Activated CD8-positive, alpha-beta memory T cell treated with anti-CD3 and anti-CD28 coated beads for 24 hours (primary cell): ENCODE measurements at regions not wholly inside any gene's neighbourhood (a gene's known extent, or its start where the extent isn't known, plus 50 kb on each side); places are given as distances from the start of the nearest gene placed in this dataset.

Experiments
- DNase-seq: peaks from one replicate; pipeline ENCODE4 v3.0.0-alpha.2; 2020

DNA sequence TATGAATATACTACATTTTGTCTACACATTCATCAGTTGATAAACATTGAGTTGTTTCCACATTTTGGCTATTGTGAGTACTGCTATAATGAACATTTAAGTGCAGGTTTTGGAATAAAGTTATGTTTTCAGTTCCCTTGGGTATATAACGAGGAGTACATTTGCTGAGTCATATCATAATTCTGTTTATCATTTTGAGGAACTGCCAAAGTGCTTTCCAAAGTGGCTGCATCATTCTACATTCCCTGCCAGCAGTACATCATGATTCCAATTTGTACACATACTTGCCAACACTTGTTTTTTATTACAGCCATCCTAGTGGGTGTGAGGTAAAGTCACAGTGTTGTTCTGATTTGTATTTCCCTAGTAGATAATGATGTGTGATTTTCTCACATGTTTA, 1458.6 kb upstream of the TENM4 start:
- no peak for DNase-seq

DNA sequence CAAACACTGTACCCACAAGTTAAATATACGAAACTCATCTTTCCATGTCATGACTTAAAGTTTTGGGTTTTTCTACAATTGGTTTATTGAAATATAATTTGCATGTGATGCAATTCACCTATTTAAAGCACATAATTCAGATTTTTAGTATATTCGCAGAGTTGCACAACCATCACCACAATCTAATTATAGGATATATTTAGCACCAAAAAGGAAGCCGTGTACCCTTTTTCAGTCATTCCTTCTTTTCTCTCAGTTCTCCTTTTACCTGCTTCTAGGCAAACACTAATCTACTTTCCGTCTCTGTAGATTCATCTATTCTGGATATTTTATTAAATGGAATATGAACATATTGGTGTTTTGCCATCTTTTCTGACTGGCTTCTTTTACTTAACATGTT, 1458.1 kb upstream of the TENM4 start:
- no peak for DNase-seq

DNA sequence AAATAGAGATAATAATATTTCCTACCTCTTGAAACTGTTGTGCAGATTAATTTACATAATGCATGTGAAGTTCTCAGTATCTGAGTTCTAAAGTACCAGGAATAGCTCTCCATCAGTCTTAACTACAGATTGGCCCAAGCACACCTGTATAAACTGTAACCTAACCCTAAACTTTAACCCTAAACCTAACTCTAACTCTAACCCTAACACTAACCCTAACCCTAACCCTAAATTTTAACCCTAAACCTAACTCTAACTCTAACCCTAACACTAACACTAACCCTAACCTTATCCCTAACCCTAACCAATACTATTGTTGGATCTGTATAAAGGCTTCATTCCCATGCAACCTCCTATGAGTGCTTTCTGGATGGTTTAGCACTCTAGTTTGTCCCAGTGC, 1445.9 kb upstream of the TENM4 start:
- no peak for DNase-seq

DNA sequence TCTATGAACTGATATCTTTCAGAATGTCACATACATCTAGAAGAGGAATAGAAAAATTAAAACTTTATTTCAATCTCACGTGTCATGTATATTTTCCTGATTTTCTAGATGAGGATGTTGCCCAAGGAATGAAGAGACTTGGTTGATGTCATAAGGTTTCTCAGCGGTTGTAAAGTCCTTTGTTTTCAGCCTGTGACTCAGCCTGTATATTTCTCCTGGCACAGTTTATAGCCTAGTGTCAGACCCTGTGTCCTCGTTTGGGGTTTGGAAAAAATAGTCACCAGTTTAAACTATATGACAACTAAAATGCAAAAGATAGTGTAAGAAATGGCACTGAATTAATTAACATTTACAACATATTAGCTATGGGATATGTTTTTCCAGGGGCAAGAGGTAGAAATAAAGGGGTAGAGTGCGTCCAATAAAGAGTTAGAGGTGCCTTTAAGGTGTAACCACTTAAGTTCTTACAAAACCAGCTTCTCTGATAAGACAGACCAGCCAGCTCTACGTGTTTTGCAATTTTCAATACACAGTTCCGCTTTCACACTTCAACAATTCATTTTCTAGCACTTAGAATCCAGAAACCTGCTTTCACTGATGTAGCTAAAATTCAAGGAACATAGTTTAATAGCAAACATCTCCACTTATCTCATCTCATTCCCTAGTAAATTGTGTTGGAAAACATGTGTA, 1432.6 kb upstream of the TENM4 start:
- no peak for DNase-seq

DNA sequence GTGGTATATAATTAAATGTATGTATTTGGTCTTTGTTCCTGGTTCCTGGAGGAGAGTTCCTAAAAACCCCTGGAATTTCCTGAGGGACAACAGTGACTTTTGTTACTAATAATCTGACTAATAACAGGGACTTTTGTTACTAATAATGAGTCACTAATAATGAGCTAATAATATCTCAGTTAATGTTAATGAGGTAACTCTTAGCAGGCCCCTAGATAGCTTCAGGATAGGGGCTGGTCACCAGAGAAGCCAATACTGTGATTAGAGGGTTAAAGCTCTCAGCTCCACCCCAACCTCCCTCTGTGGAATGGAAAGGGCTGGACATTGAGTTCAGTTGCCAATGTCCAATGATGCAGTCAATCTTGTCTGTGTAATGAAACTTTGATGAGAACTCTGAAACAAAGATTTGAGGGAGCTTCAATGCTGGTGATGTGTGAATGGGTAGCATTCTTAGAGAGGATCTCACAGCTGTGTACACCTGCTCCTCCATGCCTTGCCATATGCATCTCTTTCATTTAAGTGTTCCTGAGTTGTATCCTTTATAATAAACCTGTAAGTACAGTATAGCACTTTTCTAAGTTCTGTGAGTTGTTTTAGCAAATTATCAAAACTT, 1431.4 kb upstream of the TENM4 start:
- DNase-seq = no peak

DNA sequence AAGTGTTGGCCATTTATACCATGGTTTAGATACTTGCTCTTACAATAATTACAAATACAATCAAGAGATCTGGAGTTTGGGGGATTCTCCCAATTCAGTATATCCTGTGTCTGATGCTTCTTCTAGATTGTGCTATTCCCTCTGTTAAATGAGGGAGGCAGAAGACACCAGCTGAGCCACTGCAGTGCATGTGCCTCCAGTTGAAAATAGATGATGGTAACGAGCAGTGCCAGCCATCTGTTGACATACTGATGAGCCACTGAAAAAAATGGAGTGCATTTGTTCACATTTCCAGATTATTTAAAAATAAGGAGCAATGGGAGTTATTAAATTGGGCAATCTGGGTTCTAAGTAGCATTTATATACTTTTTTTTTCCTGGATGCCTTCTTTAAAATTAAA, 1428.0 kb upstream of the TENM4 start:
- no peak for DNase-seq

DNA sequence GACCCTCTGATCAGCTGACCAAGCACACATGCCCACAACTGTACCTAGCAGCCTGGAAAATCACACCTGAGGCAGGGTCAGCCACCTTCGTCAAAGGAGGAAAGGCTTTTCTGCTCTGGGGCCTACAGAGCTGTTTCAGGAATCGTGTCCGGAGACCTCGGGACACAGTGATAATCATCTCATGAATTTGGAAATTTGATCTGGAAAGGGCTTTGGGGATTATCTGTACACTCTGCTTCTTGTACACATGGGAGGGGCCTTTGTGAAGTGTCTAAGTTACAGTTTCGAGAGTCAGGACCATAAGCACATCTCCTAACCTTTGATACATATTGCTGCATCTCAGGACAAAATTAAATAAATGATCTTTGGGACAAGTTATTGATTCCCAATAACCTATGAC, 1421.2 kb upstream of the TENM4 start:
- DNase-seq = no peak

DNA sequence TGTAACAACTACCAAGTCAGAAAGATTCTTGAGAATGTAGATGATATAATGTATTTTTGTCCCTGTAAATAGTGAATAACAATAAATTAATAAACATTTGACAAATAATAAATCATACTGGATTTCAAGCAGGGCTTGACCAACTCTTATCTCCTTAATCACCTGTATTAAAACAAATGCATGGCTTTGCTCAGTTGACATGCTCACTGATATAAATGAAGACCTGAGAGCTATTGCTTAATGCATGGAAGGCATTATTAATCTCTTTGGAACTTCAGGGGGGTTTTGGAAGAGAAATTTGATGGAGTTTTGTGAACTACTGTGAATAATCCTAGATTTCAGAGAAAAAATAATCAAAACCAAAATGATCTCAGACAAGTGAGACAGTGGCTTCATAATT, 1420.4 kb upstream of the TENM4 start:
- no peak for DNase-seq

DNA sequence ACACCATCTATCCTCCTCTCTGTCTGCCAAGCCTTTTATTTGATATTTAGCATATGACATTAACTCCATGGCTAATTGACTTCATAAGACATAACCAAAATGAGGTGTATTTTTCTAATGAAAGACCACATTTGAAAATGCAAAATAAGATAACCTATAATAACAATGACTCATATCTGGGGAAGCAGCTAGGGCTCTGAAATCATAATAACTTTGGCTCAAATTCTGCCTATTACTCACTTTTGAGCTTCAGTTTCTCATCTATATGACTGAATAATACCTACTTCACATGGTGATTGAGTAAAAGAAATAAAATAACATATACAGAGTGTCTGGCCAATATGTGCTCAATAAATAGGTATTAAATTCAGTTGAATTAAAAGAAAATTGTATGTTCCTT, 1419.8 kb upstream of the TENM4 start:
- no peak for DNase-seq

DNA sequence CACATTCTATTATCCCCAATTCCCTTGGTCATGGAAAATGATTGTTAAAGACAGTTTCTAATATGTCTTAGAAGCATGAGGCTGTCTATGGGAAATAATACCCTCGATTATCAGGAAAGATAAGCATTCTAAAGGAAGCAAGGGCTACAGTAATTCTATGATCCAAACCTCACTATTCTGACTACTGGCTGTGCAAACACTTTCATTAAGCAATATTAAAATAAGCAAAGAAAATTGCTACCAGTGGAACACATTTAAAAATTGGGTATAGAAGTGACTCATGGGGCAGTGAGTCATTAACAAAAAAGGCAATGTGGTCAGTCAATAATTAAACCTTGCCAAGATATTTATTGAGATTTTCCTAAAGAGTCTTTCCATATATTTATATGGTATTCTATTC, 1415.2 kb upstream of the TENM4 start:
- DNase-seq = no peak

DNA sequence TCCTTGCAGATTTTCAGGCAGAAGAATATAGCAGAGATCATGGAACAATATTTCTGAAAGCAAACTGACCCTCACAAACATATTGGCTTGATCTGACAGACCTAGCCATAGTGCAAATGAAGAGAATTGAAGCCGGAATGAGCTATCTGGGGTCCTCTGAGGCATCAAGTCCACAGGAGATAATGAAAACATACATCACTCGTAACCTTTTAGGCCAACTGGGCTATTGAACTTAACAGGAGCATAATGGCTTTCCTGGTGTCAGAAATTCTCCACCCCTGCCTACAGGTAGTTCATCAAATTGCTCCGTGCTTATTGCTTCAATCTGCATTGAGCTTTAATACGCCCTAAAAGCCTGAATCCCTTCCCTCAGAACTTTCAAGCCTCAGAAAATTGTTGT, 1414.6 kb upstream of the TENM4 start:
- no peak for DNase-seq

DNA sequence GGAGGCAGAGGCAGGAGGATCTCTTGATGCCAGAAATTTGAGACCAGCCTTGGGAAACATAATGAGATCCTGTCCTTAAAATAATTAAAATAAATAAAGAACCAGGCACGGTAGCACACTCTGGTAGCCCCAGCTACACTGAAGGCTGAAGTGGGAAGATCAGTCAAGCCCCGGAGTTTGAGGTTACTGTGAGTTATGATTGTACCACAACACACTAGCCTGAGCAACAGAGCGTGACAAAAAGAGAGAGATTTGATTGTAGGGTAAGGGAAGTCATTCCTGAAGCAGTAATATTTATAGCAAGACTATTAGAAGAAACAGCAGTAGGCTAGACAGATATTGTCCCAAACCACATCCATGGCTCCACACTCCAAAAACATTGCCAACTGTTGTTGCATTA, 1408.4 kb upstream of the TENM4 start:
- DNase-seq = no peak

DNA sequence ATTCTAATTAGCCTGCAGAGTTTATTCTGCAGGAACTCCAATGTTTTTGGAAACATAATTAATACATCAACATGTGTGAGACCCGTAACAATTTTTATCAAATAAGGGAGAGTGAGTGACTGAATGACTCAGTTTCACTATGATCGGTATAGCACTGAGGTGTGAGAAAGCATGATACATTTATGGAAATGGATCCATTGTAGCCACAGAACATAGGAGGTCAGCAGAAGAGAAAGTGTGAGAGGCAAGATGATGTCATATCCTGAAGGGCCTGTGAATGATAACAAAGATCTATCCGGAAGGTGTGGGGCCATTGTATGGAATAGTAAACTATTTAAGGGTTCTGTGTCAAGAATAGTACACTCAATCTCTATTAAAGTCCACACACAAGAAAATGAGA, 1406.1 kb upstream of the TENM4 start:
- DNase-seq = no peak

DNA sequence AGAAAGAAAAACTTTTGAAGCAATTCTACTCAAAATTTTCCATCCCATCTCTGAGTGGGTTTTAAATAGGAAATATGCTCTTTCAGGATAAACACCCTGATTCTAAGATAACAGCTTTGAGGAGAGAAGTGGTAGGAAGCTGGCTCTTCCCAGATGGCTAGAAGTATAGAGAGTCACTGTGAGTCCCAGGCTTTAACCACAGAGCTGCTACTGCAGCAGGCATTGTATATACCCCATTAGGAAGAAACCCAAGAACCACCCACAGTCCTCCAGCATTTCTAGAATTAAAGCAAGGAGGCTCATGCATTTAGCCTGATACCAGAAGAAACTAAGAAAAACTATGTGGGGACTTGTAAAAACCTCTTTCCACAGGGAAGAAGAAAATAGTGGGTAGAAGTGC, 1405.6 kb upstream of the TENM4 start:
- no peak for DNase-seq

DNA sequence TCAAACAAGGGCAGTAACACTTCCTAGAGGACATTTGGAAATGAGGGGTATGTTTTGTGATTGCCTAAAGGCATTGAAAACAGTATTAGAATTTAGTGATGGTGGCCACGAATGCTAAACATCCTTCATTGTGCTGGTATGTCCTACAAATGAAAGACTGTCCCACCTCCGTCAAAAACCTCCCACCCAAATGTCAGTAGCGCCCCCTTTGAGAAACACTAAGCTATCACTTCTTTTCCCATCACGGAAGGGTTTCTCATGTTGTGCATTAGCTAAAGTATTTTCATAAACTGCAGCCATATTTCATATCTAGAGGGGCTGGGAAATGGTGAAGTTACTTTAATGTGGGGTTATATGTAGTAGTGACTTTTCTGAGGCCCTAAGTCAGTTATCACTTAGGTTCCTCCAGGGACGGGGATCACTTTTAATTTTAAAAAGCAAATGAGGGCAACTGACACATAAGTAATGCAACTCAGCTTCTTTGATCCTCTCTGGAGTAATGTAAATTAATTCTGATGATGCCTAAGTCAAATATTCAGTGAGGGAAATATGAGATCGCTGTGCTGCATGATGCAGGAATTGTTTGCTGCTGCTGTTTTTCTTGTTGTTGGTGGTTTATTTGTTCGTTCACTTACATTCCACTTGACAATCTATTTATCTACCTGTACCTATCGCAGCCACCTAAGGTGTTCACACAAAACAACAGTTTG, 1403.4 kb upstream of the TENM4 start:
- DNase-seq = no peak

DNA sequence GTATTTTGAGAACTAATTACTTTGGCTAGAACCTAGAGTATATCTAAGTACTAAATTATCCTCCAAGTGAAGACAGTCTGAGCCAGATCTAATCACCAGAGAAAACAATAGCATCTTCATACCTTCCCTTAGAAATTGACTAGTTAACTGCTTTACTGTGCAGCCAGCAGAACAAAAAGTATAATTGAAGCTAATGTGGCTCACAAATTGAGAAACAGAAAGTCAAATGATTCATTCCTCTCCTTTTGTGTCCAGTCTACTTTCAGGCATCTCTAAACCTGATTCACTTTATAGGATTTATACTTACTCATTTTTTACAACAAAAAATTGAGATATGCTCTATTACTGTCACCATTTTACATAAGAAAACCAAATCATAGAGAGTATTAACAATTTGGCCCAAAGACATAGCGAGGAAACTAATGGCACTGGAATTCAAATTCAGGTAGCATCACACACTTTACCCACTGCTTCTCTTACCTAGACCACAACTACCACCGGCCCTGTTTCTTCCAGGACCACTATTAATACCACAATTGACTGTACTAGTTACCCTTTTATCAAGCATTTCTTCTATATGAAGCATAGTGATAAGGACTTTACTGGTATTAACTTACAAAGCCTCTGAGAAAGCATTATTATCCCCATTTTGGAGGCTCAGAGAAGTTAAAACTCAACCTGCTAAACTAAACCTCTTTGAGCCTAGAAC, 1402.6 kb upstream of the TENM4 start:
- no peak for DNase-seq

DNA sequence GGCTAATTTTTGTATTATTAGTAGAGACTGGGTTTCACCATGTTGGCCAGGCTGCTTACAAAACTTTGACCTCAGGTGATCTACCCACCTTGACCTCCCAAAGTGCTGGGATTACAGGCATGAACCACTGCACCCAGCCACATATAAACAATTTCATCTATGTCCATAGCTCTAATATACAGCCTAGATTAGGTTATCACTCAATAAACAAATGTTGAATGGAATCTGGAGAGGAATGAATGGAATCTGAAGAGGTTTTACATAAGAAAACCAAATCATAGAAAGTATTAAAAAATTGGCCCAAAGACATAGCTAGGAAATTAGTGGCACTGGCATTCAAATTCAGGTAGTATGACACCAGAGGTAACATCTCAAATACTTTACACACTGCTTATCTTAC, 1401.4 kb upstream of the TENM4 start:
- DNase-seq = no peak

DNA sequence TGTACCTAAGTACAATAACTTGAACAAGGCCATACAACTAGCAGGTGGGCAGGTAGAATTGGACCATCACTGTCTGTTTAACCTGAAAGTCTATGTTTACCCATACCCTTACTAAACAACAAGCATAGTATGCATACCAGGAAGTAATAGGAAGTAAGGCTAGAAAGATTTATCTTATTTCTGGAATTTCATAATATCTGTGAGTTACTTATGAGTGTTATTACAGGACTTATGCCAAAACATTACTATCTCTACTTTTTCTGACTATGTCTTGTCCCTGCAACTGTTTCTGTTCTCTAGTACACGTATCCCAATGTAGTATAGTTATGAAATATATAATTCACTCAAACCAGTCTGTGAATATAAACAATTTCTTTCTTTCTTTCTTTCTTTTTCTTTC, 1400.8 kb upstream of the TENM4 start:
- DNase-seq = no peak

DNA sequence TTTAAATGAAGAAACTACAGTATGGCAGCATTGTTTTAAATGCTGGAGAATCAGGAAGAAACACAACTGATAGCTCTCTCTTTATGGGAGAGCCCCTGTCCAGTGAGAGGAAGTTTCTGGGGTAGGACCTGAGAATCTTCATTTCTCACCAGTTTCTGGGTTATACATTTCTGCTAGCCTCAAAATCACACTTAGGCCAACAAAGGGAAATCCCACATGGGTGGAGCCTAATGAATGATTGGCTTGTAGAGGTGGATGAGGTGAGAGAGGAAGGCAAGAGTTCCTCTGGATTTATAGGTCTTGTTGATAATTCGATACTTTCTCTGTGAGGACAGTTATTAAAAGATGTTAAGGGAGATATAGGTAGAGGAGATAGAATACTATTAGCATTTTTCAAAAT, 1397.3 kb upstream of the TENM4 start:
- no peak for DNase-seq

DNA sequence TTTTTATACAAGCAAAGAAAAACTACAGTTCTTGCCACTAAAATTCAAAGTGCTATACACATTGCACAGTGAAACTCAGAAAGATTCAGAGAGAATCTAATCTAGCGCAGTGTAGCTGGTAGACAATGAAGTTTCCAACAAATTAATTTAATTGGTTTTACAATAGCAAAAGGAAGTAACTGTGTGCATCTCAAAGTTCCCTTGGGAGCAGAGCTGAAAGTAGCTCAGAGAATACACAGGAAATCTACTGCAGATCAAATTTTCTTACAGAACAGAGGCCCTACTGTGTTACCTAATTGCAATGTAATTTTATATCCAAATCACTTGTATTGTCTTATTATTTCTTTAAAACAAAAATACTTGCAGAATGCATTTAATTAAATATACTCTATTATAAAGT, 1396.2 kb upstream of the TENM4 start:
- DNase-seq = no peak

DNA sequence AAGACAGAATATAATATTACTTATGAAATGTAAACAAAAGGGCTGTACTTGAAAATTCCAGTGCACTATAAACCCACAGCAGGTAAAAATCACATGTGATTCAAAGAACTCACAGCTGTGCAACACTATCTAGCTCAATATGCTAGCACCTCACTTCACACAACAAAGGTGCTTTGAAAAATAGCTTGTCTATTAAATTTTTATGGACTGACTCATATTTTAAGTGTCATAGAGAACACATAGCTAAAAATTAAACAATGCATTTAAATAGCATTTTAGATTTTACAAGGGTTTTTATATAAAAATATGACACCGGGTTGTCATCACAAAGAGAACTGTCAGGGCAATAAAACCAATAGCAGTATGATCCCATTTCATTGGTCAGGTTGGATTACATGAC, 1390.5 kb upstream of the TENM4 start:
- DNase-seq = no peak

DNA sequence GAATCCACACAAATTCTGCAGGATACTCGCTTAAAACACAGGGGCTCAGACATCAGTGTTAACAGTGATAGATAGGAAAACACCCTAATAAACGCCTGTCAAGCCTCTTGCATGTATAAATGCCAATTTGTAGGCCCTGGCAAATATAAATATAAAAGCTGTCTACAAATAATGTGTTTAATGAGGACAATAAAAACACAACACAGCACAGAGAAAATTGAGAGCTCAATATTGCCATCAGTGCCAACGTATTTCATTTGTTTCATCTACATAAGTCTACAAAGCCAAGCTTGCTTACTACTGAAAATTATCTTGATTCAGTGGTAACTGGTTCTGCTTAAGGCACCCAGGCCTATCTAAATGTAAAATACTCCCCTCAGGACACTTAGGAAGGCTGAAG, 1387.0 kb upstream of the TENM4 start:
- no peak for DNase-seq

DNA sequence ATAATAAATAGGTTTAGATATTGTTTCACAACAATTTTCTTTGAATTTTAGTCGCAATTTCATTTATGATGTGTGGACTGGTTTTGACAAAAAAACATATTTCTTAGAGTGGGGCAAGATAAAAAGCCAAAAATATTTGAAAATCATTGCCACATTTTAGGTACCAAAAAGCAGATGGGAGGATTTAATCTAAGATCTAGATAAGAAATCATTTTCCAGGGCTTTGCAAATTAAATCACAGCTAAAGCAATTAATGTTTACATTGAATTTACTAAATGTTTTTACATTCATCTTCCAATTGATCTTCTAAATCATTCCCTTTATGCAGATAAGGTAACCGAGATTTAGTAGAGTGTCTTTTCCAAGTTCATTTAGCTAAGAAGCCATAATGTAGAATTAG, 1386.0 kb upstream of the TENM4 start:
- DNase-seq = no peak

DNA sequence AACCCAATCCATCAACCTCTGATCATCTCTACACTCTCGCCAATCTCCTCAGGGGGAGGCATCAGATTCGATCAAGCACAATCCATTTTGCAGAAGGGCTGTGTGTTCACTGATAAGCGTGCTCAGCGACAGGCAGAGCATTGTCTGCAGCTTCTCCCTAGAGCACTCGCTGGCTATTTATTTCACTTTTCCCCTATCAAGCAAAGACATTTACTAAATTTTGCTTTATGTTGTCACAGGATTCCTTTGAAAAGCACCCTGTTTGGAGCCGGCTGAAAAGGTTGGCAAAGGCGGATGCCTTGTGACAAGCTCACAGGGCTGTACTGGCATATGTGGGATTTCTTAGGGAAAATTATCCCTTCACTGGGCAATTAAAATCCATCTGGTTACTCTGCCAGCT, 1381.5 kb upstream of the TENM4 start:
- DNase-seq = no peak
